MCF 10A (cell line): ENCODE measurements at regions not wholly inside any gene's neighbourhood (a gene's known extent, or its start where the extent isn't known, plus 50 kb on each side); places are given as distances from the start of the nearest gene placed in this dataset.

Source experiments
- BruUV-seq: library from RNA; stranded (reverse); fragments of 400-500 nt; replicated peaks from 2 replicates; lab custom pipeline; 2021; lab: Mats Ljungman, UMichigan
- CTCF ChIA-PET: fragments of 300-600 bp; sonication (Branson Sonifier 250); formaldehyde crosslinking; extraction: SDS; loops from one replicate; lab custom pipeline; 2021; ENCODE audit warnings: antibody characterized with exemption, inconsistent platforms; lab: Yijun Ruan, JAX
- POLR2A ChIA-PET: fragments of 300-600, 350-650 bp; sonication (Branson Sonifier 250); formaldehyde crosslinking; extraction: SDS; loops from one replicate; lab custom pipeline; 2020; ENCODE audit warnings: antibody characterized with exemption, inconsistent platforms; lab: Yijun Ruan, JAX
- DNase-seq: peaks from one replicate; pipeline ENCODE4 v3.0.0-alpha.2; 2018; ENCODE audit not compliant: unreplicated experiment
- H3K27ac Mint-ChIP-seq: one replicate; pipeline ENCODE4 v1.8.0; 2022; ENCODE audit warnings: mild to moderate bottlenecking, low read depth, mixed read lengths; ENCODE audit not compliant: unreplicated experiment
- H3K27me3 Mint-ChIP-seq: one replicate; pipeline ENCODE4 v1.8.0; 2022; ENCODE audit warnings: mixed read lengths; ENCODE audit not compliant: insufficient read depth, unreplicated experiment
- H3K36me3 Mint-ChIP-seq: one replicate; pipeline ENCODE4 v1.8.0; 2022; ENCODE audit warnings: mild to moderate bottlenecking, moderate library complexity, mixed read lengths; ENCODE audit not compliant: insufficient read depth, unreplicated experiment
- H3K4me1 Mint-ChIP-seq: one replicate; pipeline ENCODE4 v1.8.0; 2022; ENCODE audit warnings: mixed read lengths; ENCODE audit not compliant: insufficient read depth, unreplicated experiment
- H3K4me3 Mint-ChIP-seq: one replicate; pipeline ENCODE4 v1.8.0; 2022; ENCODE audit warnings: mild to moderate bottlenecking, moderate library complexity, mixed read lengths; ENCODE audit not compliant: unreplicated experiment
- H3K9me3 Mint-ChIP-seq: one replicate; pipeline ENCODE4 v1.8.0; 2022; ENCODE audit warnings: mixed read lengths; ENCODE audit not compliant: unreplicated experiment
- CTCF ChIP-seq: fragments of 200-600 bp; IDR thresholded peaks from one replicate; pipeline ENCODE4 v1.8.0; 2022; ENCODE audit warnings: antibody characterized with exemption, mild to moderate bottlenecking; ENCODE audit not compliant: unreplicated experiment
- intact Hi-C: fragments of 100-400 bp; cut with micrococcal nuclease; formaldehyde crosslinking; loops from 2 replicates; pipeline ENCODE4 v1.14.1; 2022

DNA sequence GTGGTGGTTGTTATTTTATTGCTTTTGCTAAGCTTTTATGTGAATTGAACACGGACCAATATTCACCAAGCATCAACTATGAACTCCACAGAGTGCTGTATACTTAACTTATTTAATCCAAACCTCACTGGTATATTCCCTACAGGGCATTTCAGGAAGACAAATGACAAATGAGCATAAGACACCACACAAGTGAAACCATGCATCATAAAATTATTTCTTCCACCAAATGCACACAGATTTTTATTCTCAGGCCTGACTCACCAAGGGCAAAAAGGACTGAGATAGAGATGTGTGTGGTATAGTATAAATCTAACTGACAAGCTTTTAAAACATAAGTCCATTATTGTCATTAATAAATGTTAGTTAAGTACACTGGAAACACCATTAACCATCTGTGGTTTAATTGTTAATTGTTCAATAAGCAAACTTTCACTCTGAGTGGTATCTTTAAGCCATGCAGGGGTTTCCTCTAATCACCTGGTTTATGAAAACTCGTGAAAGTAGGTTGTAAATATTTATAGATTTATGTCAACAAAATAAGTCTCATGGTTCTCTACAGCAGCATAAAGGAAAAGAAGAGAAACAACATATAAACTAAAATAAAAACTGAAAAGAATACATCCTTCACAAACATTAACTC is 77.6 kb upstream of the CRIM1 start:
- Mint-ChIP-seq H3K27me3 (peaks cover 11% of the 10 kb centered on the region), H3K27ac (no peak overlapping the region), H3K4me1 (no peaks in the 10 kb centered on the region), H3K9me3 (no peaks in the 10 kb centered on the region), H3K4me3 (no peak overlapping the region), H3K36me3 (no peaks in the 10 kb centered on the region)
- ChIA-PET CTCF (interaction anchor here (0.7 to 1.3 kb wide), 3 partner anchors 13 to 1733 kb away, joined by 3 read pairs; no protein-coding TSS in a partner anchor), POLR2A (no interaction called here)
- no peak for TF ChIP-seq CTCF
- BruUV-seq: no TSS peak
- intact Hi-C loops: no loop called here
- no peak for DNase-seq

DNA sequence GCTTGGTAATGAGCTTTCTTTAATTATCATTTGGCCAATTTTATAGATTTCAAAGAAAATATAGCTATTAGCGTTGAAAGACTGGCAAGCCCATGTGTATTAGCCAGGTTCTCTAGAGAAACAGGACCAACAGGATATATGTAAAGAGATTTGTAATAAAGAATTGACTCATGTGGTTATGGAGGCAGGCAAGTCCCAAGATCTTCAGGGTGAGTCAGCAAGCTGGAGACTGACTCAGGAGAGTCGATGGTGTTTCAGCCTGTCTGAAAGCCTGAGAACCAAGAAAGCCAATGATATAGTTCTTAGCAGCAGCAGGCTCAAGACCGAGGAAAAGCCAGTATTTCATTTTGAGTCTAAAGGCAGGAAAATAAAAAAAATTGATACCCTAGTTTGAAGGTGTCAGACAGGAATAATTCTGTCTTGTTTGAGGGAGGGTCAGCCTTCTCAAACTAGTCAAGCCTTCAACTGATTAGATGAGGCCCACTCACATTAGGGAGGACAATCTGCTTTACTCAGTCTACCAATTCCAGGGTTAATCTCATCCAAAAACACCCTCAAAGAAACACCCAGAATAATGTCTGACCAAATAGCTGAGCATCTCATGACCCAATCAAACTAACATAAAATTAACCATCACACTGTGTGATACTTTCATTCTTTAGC is 78.3 kb upstream of the CRIM1 start:
- H3K9me3 Mint-ChIP-seq: no peaks in the 10 kb centered on the region
- no peaks in the 10 kb centered on the region for H3K36me3 Mint-ChIP-seq
- POLR2A ChIA-PET: no interaction called here
- intact Hi-C loops: no loop called here
- BruUV-seq: no TSS peak
- DNase-seq: peak; percentile 68
- no peak for TF ChIP-seq CTCF
- H3K4me3 Mint-ChIP-seq: no peak overlapping the region
- H3K4me1 Mint-ChIP-seq: no peaks in the 10 kb centered on the region
- CTCF ChIA-PET: interaction anchor here (0.7 to 1.3 kb wide), 3 partner anchors 14 to 1732 kb away, joined by 3 read pairs; no protein-coding TSS in a partner anchor
- H3K27me3 Mint-ChIP-seq: peaks cover 11% of the 10 kb centered on the region
- H3K27ac Mint-ChIP-seq: no peak overlapping the region

DNA sequence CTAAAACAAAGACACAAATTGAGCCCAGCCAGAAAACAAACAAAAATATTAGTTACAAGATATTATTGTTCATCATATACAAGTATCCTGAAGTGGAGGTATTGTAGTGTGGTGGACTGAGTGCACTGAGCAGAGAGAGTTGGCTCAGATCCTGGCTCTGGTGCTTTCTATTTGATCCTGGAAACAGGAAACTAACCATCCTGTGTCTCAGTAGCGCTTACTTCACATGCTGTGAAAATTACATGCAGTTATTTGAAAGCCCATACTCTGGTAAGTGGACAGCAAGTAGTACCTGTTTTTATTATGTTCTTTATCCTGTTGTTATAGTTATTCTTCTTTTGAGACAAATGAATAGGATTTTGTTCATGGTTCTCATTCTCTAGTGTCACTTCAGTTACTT is 84.3 kb upstream of the CRIM1 start:
- POLR2A ChIA-PET: no interaction called here

More for the DNA sequence above, 84.3 kb upstream of the CRIM1 start:
- Mint-ChIP-seq H3K27ac (no peak overlapping the region), H3K9me3 (no peaks in the 10 kb centered on the region), H3K27me3 (peaks cover 61% of the 10 kb centered on the region), H3K36me3 (no peaks in the 10 kb centered on the region), H3K4me3 (no peak overlapping the region), H3K4me1 (no peaks in the 10 kb centered on the region)
- BruUV-seq: no TSS peak
- TF ChIP-seq CTCF: no peak
- DNase-seq: no peak
- CTCF ChIA-PET: no interaction called here
- intact Hi-C loops: no loop called here
